ENCODE measurements at regions not wholly inside any gene's neighbourhood (a gene's known extent, or its start where the extent isn't known, plus 50 kb on each side); places are given as distances from the start of the nearest gene placed in this dataset.

DNA sequence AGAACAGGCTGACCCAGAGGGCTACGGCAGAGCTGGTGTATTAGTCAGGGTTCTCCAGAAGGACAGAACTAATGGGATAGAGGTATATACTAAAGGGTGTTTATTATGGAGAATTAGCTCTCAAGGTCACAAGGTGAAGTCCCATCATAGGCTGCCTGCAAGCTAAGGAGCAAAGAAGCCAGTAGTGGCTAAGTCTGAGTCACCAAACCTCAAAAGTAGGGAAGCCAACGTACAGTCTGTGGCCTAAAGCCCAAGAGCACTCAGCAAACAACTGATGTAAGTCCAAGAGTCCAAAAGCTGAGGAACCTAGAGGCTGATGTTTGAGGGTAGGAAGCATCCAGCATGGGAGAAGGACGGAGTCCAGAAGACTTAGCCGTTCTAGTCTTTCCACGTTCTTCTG lies 179.2 kb downstream of the BACH1 start:
- TF ChIP-seq, protein P1, sequence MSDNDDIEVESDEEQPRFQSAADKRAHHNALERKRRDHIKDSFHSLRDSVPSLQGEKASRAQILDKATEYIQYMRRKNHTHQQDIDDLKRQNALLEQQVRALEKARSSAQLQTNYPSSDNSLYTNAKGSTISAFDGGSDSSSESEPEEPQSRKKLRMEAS (IDR thresholded peaks at IDR 0.05): no peak
- TF ChIP-seq ZBTB7A (IDR thresholded peaks at IDR 0.05; ENCODE audit: low read depth) (no peak), EGR1 (IDR thresholded peaks at IDR 0.05) (no peak), CEBPB (IDR thresholded peaks at IDR 0.05) (no peak), EP300 (IDR thresholded peaks at IDR 0.05; ENCODE audit: borderline replicate concordance) (no peak), NFIC (IDR thresholded peaks at IDR 0.05) (no peak), CREB1 (IDR thresholded peaks at IDR 0.05; ENCODE audit: low read depth) (no peak), FOXM1 (IDR thresholded peaks at IDR 0.05; ENCODE audit: borderline replicate concordance, low read depth) (no peak), TAF1 (IDR thresholded peaks at IDR 0.05; ENCODE audit: low read depth) (no peak), TEAD4 (IDR thresholded peaks at IDR 0.05) (no peak), RAD21 (IDR thresholded peaks at IDR 0.05; ENCODE audit: low read depth) (no peak), YY1 (IDR thresholded peaks at IDR 0.05; ENCODE audit: low read depth) (no peak), TCF12 (IDR thresholded peaks at IDR 0.05; ENCODE audit: low read depth) (no peak)
- TF ChIP-seq, protein P2, sequence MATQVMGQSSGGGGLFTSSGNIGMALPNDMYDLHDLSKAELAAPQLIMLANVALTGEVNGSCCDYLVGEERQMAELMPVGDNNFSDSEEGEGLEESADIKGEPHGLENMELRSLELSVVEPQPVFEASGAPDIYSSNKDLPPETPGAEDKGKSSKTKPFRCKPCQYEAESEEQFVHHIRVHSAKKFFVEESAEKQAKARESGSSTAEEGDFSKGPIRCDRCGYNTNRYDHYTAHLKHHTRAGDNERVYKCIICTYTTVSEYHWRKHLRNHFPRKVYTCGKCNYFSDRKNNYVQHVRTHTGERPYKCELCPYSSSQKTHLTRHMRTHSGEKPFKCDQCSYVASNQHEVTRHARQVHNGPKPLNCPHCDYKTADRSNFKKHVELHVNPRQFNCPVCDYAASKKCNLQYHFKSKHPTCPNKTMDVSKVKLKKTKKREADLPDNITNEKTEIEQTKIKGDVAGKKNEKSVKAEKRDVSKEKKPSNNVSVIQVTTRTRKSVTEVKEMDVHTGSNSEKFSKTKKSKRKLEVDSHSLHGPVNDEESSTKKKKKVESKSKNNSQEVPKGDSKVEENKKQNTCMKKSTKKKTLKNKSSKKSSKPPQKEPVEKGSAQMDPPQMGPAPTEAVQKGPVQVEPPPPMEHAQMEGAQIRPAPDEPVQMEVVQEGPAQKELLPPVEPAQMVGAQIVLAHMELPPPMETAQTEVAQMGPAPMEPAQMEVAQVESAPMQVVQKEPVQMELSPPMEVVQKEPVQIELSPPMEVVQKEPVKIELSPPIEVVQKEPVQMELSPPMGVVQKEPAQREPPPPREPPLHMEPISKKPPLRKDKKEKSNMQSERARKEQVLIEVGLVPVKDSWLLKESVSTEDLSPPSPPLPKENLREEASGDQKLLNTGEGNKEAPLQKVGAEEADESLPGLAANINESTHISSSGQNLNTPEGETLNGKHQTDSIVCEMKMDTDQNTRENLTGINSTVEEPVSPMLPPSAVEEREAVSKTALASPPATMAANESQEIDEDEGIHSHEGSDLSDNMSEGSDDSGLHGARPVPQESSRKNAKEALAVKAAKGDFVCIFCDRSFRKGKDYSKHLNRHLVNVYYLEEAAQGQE (IDR thresholded peaks at IDR 0.05; ENCODE audit: low read depth): no peak
- TF ChIP-seq, protein P3, sequence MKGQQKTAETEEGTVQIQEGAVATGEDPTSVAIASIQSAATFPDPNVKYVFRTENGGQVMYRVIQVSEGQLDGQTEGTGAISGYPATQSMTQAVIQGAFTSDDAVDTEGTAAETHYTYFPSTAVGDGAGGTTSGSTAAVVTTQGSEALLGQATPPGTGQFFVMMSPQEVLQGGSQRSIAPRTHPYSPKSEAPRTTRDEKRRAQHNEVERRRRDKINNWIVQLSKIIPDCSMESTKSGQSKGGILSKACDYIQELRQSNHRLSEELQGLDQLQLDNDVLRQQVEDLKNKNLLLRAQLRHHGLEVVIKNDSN (IDR thresholded peaks at IDR 0.05): no peak

DNA sequence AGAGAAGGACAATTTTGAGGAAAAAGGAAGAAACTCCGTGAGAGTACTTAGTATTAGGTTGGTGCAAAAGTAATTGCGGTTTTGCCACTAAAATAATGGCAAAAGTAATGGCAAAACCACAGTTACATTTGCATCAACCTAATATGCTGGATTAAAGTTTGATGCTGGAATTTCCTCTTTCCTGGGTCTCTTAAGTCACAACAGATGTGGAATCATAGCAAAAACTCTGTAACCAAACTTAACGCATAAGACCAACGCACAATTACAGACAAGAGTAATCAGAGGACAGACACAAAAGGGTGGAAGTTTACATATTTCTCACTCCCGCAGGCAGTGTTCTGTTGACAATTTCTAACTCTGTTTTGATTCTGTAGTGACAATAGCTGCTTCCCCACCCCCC lies 182.4 kb downstream of the BACH1 start:
- no peak for TF ChIP-seq TEAD4 (IDR thresholded peaks at IDR 0.05)
- TF ChIP-seq TCF12 (IDR thresholded peaks at IDR 0.05; ENCODE audit: low read depth): no peak
- no peak for TF ChIP-seq CEBPB (IDR thresholded peaks at IDR 0.05)
- TF ChIP-seq, protein P2 (IDR thresholded peaks at IDR 0.05; ENCODE audit: low read depth): no peak
- TF ChIP-seq, protein P1 (IDR thresholded peaks at IDR 0.05): no peak
- TF ChIP-seq NFIC (IDR thresholded peaks at IDR 0.05): no peak
- no peak for TF ChIP-seq RAD21 (IDR thresholded peaks at IDR 0.05; ENCODE audit: low read depth)
- no peak for TF ChIP-seq EGR1 (IDR thresholded peaks at IDR 0.05)
- no peak for TF ChIP-seq FOXM1 (IDR thresholded peaks at IDR 0.05; ENCODE audit: borderline replicate concordance, low read depth)
- no peak for TF ChIP-seq EP300 (IDR thresholded peaks at IDR 0.05; ENCODE audit: borderline replicate concordance)
- TF ChIP-seq, protein P3 (IDR thresholded peaks at IDR 0.05): no peak
- TF ChIP-seq CREB1 (IDR thresholded peaks at IDR 0.05; ENCODE audit: low read depth): no peak
- TF ChIP-seq YY1 (IDR thresholded peaks at IDR 0.05; ENCODE audit: low read depth): no peak
- TF ChIP-seq TAF1 (IDR thresholded peaks at IDR 0.05; ENCODE audit: low read depth): no peak

DNA sequence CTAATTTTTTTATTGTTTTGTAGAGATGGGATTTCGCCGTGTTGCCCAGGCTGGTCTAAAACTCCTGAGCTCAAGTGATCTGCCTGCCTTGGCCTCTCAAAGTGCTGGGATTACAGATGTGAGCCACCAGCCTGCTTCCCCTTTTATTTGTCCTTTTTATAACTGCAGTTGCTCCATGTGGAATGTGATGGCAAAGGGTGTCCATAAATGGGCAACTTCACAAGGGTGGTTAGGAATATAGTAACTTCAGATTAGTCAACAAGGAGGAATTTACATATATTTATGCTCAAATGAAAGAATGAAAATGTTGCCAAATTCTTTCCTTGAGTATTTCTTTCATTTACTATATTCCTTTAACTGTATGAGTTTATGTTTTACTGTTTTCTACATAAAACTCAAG lies 182.9 kb downstream of the BACH1 start:
- no peak for TF ChIP-seq TAF1 (IDR thresholded peaks at IDR 0.05; ENCODE audit: low read depth)
- no peak for TF ChIP-seq YY1 (IDR thresholded peaks at IDR 0.05; ENCODE audit: low read depth)
- no peak for TF ChIP-seq CEBPB (IDR thresholded peaks at IDR 0.05)
- no peak for TF ChIP-seq RAD21 (IDR thresholded peaks at IDR 0.05; ENCODE audit: low read depth)
- TF ChIP-seq NFIC (IDR thresholded peaks at IDR 0.05): no peak
- TF ChIP-seq EP300 (IDR thresholded peaks at IDR 0.05; ENCODE audit: borderline replicate concordance): no peak
- TF ChIP-seq ZBTB7A (IDR thresholded peaks at IDR 0.05; ENCODE audit: low read depth): no peak
- TF ChIP-seq TEAD4 (IDR thresholded peaks at IDR 0.05): no peak
- TF ChIP-seq TCF12 (IDR thresholded peaks at IDR 0.05; ENCODE audit: low read depth): no peak
- TF ChIP-seq EGR1 (IDR thresholded peaks at IDR 0.05): no peak
- no peak for TF ChIP-seq FOXM1 (IDR thresholded peaks at IDR 0.05; ENCODE audit: borderline replicate concordance, low read depth)
- TF ChIP-seq, protein P2 (IDR thresholded peaks at IDR 0.05; ENCODE audit: low read depth): no peak
- TF ChIP-seq, protein P1 (IDR thresholded peaks at IDR 0.05): no peak
- TF ChIP-seq CREB1 (IDR thresholded peaks at IDR 0.05; ENCODE audit: low read depth): no peak
- TF ChIP-seq, protein P3 (IDR thresholded peaks at IDR 0.05): no peak
